SU-DHL-6 (cell line): ENCODE measurements at regions not wholly inside any gene's neighbourhood (a gene's known extent, or its start where the extent isn't known, plus 50 kb on each side); places are given as distances from the start of the nearest gene placed in this dataset.

Source experiments
- EZH2phosphoT487 ChIP-seq: fragments of 200-600 bp; sonication (generic), shearing (Covaris generic); conservative IDR thresholded peaks from 2 replicates; pipeline ENCODE4 v1.6.1; 2018; ENCODE audit warnings: mild to moderate bottlenecking, antibody characterized with exemption, low read length, moderate library complexity, mixed read lengths
- TF ChIP-seq, protein P1 (sequence below): fragments of 200-600 bp; sonication (generic); IDR thresholded peaks from one replicate; pipeline ENCODE4 v1.5.1; 2017; ENCODE audit warnings: antibody characterized with exemption, mild to moderate bottlenecking, low read length, moderate library complexity; ENCODE audit not compliant: insufficient read depth, poor library complexity, severe bottlenecking

DNA sequence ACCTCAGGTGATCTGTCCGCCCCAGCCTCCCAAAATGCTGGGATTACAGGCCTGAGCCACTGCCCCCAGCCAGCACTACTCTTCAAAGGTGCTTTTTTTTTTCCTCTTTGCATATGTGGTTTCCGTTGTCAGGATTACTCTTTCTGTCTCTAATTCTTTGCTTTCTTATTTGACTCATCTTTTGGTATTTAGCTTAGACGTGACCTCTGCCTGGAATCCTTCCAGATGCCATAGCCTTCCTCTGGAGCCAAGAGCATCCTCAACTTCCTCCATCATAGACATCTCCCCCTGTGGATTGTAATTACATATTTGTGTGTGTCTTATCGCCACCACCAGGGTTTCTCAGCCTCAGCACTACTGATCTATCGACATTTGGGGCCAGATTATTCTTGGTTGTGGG, 84.4 kb upstream of the XYLT1 start:
- no peak for TF ChIP-seq EZH2phosphoT487
- TF ChIP-seq, protein P1, sequence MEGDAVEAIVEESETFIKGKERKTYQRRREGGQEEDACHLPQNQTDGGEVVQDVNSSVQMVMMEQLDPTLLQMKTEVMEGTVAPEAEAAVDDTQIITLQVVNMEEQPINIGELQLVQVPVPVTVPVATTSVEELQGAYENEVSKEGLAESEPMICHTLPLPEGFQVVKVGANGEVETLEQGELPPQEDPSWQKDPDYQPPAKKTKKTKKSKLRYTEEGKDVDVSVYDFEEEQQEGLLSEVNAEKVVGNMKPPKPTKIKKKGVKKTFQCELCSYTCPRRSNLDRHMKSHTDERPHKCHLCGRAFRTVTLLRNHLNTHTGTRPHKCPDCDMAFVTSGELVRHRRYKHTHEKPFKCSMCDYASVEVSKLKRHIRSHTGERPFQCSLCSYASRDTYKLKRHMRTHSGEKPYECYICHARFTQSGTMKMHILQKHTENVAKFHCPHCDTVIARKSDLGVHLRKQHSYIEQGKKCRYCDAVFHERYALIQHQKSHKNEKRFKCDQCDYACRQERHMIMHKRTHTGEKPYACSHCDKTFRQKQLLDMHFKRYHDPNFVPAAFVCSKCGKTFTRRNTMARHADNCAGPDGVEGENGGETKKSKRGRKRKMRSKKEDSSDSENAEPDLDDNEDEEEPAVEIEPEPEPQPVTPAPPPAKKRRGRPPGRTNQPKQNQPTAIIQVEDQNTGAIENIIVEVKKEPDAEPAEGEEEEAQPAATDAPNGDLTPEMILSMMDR: no peak
